A673 (cell line): ENCODE measurements at regions not wholly inside any gene's neighbourhood (a gene's known extent, or its start where the extent isn't known, plus 50 kb on each side); places are given as distances from the start of the nearest gene placed in this dataset.

ENCODE experiments used
- BruUV-seq: library from RNA; stranded (reverse); fragments of 400-500 nt; replicated peaks from 2 replicates; lab custom pipeline; 2021; lab: Mats Ljungman, UMichigan
- CTCF ChIA-PET: fragments of 300-600 bp; sonication (Branson Sonifier 250); formaldehyde crosslinking; loops from one replicate; lab custom pipeline; 2022; ENCODE audit warnings: antibody characterized with exemption; lab: Charles Lee
- POLR2A ChIA-PET: fragments of 300-600 bp; sonication (Branson Sonifier 250); formaldehyde crosslinking; loops from one replicate; lab custom pipeline; 2022; ENCODE audit warnings: antibody characterized with exemption; ENCODE audit not compliant: low non-redundant PET; lab: Charles Lee
- DNase-seq: peaks from one replicate; pipeline ENCODE4 v3.0.0-alpha.2; 2015; ENCODE audit warnings: low spot score
- H3K27ac ChIP-seq: fragments of 200-600 bp; sonication (generic); 2 replicates; pipeline ENCODE4 v1.5.1; 2016; ENCODE audit warnings: mixed run types, low read depth, mild to moderate bottlenecking, mixed read lengths, antibody characterized with exemption, low read length; ENCODE audit not compliant: poor library complexity, severe bottlenecking
- H3K27me3 ChIP-seq: fragments of 200-600 bp; sonication (generic); replicated peaks from 2 replicates; pipeline ENCODE4 v1.6.1; 2017; ENCODE audit warnings: mixed run types, low read depth, mild to moderate bottlenecking, mixed read lengths, antibody characterized with exemption, low read length; ENCODE audit not compliant: insufficient read depth, poor library complexity
- H3K36me3 ChIP-seq: fragments of 200-600 bp; sonication (generic); 2 replicates; pipeline ENCODE4 v1.6.1; 2016; ENCODE audit warnings: mixed run types, mild to moderate bottlenecking, mixed read lengths, antibody characterized with exemption, low read length; ENCODE audit not compliant: insufficient read depth, poor library complexity, severe bottlenecking
- H3K4me1 ChIP-seq: fragments of 200-600 bp; sonication (generic); 2 replicates; pipeline ENCODE4 v1.6.1; 2017; ENCODE audit warnings: mixed run types, mild to moderate bottlenecking, mixed read lengths, antibody characterized with exemption, low read length; ENCODE audit not compliant: insufficient read depth, poor library complexity, severe bottlenecking
- H3K4me3 ChIP-seq: fragments of 200-600 bp; sonication (generic); 2 replicates; pipeline ENCODE4 v1.5.1; 2016; ENCODE audit warnings: low read depth, mixed run types, mild to moderate bottlenecking, mixed read lengths, low read length; ENCODE audit not compliant: poor library complexity, severe bottlenecking
- H3K9me3 ChIP-seq: fragments of 200-600 bp; sonication (generic); 2 replicates; pipeline ENCODE4 v1.6.1; 2016; ENCODE audit warnings: mixed run types, low read depth, mild to moderate bottlenecking, mixed read lengths, antibody characterized with exemption, low read length; ENCODE audit not compliant: poor library complexity, severe bottlenecking
- EZH2 ChIP-seq: fragments of 200-600 bp; sonication (generic); IDR thresholded peaks from 2 replicates; pipeline ENCODE4 v1.6.1; 2017; ENCODE audit warnings: borderline replicate concordance, low read depth, mild to moderate bottlenecking, mixed read lengths, antibody characterized with exemption, low read length; ENCODE audit not compliant: poor library complexity, severe bottlenecking
- intact Hi-C: fragments of 100-400 bp; cut with micrococcal nuclease; formaldehyde crosslinking; loops from one replicate; pipeline ENCODE4 v1.10.0; 2022; ENCODE audit not compliant: unreplicated experiment
- TF ChIP-seq, protein P1 (sequence below): fragments of 300-800, 200-600 bp; sonication (generic); conservative IDR thresholded peaks from 2 replicates; pipeline ENCODE4 v1.5.1; 2017; ENCODE audit warnings: low read depth, mild to moderate bottlenecking, antibody characterized with exemption, low read length, moderate library complexity, mixed read lengths

- Histone ChIP-seq H3K9me3 (peaks cover 7% of the 10 kb centered on the region), H3K27ac (no peak overlapping the region), H3K36me3 (no peaks in the 10 kb centered on the region), H3K27me3 (no peaks in the 10 kb centered on the region), H3K4me1 (no peaks in the 10 kb centered on the region), H3K4me3 (no peak overlapping the region)
- ChIA-PET CTCF (no interaction called here), POLR2A (no interaction called here)
- intact Hi-C loops: no loop called here
- no TSS peak for BruUV-seq
- DNase-seq: no peak
- TF ChIP-seq, protein P1, sequence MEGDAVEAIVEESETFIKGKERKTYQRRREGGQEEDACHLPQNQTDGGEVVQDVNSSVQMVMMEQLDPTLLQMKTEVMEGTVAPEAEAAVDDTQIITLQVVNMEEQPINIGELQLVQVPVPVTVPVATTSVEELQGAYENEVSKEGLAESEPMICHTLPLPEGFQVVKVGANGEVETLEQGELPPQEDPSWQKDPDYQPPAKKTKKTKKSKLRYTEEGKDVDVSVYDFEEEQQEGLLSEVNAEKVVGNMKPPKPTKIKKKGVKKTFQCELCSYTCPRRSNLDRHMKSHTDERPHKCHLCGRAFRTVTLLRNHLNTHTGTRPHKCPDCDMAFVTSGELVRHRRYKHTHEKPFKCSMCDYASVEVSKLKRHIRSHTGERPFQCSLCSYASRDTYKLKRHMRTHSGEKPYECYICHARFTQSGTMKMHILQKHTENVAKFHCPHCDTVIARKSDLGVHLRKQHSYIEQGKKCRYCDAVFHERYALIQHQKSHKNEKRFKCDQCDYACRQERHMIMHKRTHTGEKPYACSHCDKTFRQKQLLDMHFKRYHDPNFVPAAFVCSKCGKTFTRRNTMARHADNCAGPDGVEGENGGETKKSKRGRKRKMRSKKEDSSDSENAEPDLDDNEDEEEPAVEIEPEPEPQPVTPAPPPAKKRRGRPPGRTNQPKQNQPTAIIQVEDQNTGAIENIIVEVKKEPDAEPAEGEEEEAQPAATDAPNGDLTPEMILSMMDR: no peak
- no peak for TF ChIP-seq EZH2
Observed at GRCh38 chr1:191388283-191388682, 770.0 kb upstream of the RGS18 start.

GRCh38 chr1:191396622-191397021 is 761.6 kb upstream of the RGS18 start:
- no peak for DNase-seq
- ChIA-PET POLR2A (no interaction called here), CTCF (no interaction called here)
- BruUV-seq: no TSS peak
- H3K27ac ChIP-seq: no peak overlapping the region
- no peak overlapping the region for H3K4me3 ChIP-seq
- intact Hi-C loops: no loop called here
- no peaks in the 10 kb centered on the region for H3K36me3 ChIP-seq
- no peaks in the 10 kb centered on the region for H3K4me1 ChIP-seq
- no peaks in the 10 kb centered on the region for H3K27me3 ChIP-seq
- TF ChIP-seq, protein P1: no peak
- no peak for TF ChIP-seq EZH2
- peaks cover 8% of the 10 kb centered on the region for H3K9me3 ChIP-seq

DNA sequence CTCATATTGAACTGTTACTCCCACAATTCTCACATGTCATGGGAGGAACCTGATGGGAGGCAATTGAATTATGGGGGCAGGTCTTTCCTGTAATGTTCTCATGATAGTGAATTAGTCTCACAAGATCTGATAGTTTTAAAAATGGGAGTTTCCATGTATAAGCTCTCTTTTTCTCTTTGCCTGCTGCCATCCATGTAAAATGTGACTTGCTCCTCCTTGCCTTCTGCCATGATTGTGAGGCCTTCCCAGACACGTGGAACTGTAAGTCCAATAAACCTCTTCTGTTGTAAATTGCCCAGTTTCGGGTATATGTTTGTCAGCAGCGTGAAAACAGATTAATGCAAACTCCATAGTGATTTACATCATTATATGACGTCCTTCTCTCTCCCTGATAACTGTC is 759.7 kb upstream of the RGS18 start:
- intact Hi-C loops: no loop called here
- DNase-seq: no peak
- Histone ChIP-seq H3K4me3 (no peak overlapping the region), H3K36me3 (no peaks in the 10 kb centered on the region), H3K9me3 (peaks cover 8% of the 10 kb centered on the region), H3K27ac (no peak overlapping the region), H3K27me3 (no peaks in the 10 kb centered on the region), H3K4me1 (no peaks in the 10 kb centered on the region)
- BruUV-seq: no TSS peak
- ChIA-PET CTCF (no interaction called here), POLR2A (no interaction called here)
- TF ChIP-seq EZH2: no peak

DNA sequence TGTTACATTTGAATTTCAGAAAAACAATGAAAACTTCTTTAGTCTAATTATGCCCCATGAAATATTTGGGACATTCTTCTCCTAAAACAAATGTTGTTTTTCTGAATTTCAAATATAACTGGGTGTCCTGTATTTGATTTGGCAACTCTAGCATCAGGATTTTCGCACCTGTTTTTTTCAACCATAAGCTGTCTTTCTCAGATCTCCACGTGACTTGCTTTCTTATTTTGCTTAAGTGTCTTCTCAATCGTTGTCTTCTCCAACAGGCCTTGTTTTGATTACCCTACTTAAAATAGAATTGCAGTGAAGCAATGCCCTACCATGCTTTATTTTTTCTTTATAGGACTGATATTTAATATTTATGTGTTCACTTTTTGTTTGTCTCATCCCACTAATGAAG is 752.8 kb upstream of the RGS18 start:
- Histone ChIP-seq H3K27ac (no peak overlapping the region), H3K27me3 (no peaks in the 10 kb centered on the region), H3K9me3 (no peaks in the 10 kb centered on the region), H3K36me3 (no peaks in the 10 kb centered on the region), H3K4me3 (no peak overlapping the region), H3K4me1 (no peaks in the 10 kb centered on the region)
- TF ChIP-seq, protein P1: no peak
- TF ChIP-seq EZH2: no peak
- no peak for DNase-seq
- POLR2A ChIA-PET: no interaction called here
- CTCF ChIA-PET: no interaction called here
- no TSS peak for BruUV-seq
- intact Hi-C loops: no loop called here
